Lung microvascular endothelial cell (primary cell): ENCODE measurements at regions not wholly inside any gene's neighbourhood (a gene's known extent, or its start where the extent isn't known, plus 50 kb on each side); places are given as distances from the start of the nearest gene placed in this dataset.

Source experiments
- DNase-seq, 2 donors: peaks; one replicate each; pipeline versions ENCODE4 v3.0.0 to v3.0.0-alpha.2; 2010; ENCODE audit warnings: low read depth in 2 of 2

DNA sequence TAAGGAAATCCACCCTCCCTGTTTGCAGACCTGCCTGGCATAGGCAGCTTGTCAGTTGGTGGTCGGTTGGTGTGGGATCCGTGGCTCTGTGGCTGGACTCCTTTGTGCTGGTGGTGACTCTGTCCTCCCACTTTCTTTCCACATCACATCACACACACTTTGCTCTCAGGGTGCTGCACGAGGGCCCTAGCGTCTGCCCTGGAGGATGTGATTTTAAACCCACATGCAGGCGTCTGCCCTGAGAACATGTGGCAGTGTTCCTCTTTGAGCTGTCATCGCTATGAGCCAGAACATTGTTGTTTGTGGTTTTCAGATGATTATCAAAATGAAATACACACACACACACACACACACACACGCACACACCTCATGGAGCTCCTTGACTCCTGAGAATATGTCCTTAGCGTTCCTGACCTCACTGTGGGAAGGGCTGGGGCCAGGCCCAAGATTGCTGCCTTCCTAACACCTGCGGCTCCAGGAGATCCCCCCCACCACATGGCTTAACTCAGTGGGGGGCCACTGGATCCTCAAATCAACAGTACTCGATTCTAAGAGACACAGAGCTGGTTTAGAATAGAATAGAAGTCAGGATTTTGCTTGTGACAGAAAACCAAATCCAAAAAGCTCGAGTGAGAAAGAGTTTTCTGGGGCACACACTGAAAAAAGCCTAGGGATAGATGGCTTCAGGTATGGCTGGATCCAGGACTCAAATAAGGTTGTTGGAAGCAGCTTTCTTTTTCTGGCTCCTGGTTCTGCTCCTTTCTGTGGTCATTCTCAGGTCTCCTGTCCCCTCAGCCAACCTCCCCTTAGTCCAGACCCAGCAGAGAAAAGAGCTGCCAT is 54.8 kb downstream of the RTP5 start:
- no peak for DNase-seq

- no peak for DNase-seq
These were observed 55.4 kb downstream of the RTP5 start for GRCh38 chr2:241924909-241925250.

DNA sequence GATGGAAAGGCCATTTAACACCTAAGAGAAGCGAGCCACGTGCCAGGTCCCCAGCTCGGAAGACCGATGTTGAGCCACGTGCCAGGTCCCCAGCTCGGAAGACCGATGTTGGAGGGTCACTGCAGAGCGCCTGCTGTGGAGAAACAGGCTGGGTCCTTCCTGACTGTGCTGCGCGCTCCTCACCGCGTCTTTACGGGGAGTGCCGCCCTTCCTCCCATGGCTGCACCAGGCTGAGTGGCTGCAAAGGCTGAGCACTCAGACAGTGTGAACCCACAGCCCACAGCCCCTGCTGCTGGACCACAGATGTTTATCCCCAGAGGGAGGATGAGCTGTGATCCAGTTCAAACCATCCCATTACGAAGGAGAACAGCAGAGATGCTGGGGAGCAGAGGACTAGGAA is 55.7 kb downstream of the RTP5 start:
- DNase-seq = no peak

GRCh38 chr2:241925821-241926441 is 56.4 kb downstream of the RTP5 start:
- DNase-seq = no peak

DNA sequence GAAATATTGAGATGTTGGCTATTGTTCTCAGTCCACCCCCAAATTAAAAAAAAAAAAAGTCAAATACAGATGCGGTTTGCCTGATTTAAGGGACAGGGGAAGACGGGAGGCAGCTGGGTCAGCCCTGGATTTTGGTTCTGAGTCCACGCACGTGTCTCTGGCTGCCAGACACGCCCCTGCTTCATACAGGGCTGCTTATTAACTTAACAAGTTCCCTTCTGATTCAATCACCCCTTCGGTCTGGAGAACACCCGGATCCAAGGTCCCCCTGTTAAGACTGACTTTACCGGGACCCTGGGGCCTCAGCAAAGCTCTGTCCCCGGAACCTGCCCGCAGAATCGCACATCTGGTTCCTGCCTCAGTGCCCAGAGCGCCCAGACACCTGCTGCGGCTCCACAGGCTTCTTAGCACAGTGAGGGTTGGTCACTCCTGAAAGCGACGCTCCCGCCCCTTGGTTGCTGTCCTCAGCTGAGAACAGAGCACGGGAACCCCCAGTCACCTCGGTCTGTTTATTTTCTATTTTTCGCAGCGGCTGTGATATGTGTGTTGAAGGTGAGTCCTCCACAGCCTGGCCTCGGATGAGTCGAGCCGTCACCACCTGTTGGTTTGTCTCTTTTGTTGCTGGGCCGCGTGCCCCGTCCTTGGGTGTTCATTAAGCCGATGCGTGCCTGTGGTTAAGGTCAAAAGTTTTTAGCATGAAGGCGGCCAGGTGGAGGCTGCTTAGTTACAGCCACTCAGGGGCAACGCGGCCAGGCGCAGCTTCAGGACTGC is 57.2 kb downstream of the RTP5 start:
- no peak for DNase-seq

DNA sequence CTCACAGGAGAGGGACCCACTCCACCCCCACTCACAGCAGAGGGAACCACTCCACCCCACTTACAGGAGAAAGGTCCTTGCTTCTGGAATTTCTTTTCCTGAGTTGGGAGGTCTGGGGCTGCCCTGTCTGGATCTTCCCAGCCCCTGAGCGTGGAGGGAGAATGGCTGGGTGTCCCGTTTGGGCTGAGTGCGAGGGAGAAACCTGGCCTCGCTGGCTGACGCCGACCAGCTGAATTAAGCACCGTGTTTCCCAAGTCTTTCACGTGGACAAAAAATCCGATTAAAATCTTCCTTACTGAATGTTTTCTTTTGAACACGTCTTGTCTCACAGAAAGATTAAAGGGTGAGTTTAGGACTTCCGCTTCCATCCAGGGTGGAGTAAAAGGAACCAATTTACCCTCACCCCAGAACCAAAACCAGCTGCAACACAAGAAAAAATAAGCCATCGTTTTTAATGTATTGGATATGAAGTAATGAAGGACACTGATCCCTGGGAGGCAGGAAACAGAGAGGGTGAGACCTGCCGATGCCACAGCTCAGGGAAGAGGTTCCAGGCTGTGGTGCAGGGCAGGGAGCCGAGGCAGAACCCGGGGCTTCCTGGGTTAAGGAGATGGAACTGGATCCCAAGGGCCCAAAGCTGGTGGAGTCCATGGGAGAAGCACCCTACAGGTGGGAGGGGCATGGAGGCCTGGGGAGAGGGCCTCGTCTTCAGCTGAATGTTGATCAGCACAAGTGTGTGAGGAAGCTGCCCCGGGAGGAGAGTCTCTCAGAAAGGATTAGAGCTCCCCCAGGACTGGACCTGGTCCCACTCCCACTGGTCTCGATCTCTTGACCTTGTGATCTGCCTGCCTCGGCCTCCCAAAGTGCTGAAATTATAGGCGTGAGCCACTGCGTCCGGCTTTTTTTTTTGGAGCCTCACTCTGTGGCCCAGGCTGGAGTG is 60.3 kb downstream of the RTP5 start:
- no peak for DNase-seq

- no peak for DNase-seq
These were observed 61.8 kb downstream of the RTP5 start for GRCh38 chr2:241931084-241931975.

- no peak for DNase-seq
These were observed 62.7 kb downstream of the RTP5 start for GRCh38 chr2:241931976-241932898.

- no peak for DNase-seq
These were observed 63.3 kb downstream of the RTP5 start for GRCh38 chr2:241932899-241933178.

DNA sequence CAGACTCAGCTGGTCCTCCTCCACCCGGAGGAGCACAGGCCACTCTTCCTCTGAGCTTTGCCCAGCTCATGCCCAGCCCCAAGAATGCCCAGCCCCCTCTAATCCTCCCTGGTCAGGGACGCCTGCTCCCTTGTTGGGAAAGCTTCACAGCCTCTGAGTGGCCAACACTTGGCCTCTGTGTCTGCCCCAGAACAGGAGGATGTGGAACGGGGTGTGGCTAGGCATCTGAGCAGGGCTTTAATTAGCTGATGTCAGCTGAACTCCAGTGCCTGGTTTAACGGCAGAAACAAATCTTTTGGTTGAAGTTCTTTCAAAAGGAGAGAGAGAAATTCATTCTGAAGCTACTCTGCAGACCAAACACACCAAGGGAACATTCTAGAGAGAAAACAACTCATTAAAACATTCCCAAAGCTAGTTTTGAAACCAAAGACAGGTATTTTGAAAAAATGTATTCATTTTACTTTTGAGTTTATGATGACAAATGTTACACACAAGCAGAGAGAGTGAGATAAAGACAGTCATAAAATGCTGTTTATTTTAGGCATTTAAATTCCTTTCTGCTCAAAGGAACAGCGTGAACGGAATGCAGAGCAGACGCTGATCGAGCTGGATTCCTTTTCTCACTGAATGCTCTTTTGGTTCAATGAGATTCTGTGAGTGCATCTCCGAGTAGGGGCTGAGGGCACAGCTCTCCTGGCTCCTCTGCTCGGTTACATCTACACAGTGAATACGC is 63.8 kb downstream of the RTP5 start:
- DNase-seq = no peak

GRCh38 chr2:241935314-241935713 is 65.8 kb downstream of the RTP5 start:
- DNase-seq = no peak

DNA sequence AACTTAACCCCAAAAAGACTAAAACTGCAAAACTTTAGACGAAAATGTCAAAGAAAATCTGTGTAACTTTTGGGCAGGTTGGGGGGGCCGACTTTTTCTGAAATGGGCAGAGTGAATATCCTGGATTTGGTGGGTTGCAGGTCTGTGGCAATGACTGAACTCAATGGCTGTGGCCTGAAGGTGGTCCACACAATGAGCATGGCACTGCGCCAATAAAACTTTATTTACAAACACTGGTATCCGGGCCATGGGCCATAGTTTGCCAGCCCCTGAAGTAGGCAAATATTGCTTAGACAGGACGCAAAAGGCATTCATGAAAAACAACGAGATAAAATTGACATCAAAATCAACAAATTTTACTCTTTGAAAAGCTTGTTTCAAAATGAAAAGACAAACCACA is 66.2 kb downstream of the RTP5 start:
- no peak for DNase-seq

GRCh38 chr2:241936457-241937133 is 67.1 kb downstream of the RTP5 start:
- DNase-seq = no peak

DNA sequence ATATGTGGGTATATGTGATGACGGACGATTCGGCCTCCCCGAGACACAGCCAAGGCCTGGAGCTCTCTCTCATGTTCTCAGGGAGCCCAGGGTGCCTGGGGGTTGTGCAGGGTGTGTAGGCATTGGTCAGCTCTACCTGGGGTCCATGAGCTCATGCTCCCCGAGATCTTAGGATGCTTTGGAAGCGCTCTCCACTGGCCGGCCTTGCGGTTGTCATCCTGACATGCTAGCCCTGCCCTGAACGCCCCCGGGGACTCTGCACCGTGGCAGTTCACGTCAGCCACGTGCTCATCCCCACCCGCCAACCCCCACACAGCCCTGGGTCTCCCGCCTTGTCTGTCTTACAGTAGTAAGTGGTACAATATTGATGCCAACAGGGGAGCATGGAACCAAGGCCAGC is 67.8 kb downstream of the RTP5 start:
- no peak for DNase-seq

DNA sequence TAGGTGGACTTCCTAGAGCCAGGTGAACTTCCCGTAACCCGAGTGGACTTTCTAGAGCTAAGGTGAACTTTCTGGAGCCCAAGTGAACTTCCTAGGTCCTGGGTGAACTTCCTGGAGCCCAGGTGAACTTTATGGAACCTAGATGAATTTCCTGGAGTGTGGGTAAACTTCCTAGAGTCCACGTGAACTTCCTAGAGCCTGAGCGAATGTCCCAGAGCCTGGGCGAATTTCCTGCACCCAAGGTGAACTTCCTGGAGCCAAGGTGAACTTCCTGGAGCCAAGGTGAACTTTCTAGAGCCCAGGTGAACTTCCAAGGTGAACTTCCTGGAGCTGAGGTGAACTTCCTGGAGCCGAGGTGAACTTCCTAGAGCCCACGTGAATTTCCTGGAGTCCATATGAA is 70.0 kb downstream of the RTP5 start:
- no peak for DNase-seq

GRCh38 chr2:241940329-241940728 is 70.8 kb downstream of the RTP5 start:
- DNase-seq = peak in 1 of 2 donors; percentile 17

DNA sequence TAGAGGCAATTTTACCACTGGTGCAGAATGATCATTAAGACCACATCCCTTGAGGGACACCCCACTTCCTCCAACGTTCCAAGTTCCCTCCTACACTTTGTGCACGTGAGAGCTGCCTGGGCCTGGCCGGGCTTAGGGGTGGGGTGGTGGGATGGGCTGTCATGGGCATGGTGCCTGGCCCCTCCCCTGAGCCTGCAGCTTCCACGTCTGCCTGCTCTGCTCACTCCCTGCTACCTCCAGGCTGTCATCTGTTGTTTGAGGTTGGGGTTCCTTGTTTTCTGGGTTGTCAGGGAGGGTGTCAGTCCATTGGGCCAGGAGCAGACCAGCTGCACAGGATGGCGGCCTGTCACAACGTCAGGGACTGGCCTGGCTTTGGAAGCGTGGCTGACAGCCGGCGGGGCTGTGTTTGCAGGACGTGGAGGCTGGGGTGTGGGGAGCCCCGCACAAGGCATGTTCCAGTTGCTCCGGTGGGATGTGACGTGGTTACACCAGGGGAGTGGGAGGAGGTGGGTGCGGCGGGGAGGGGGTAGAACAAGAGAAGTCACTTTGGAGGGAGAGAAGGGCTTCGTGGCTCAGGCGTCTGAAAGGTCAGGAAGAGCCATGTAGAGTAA is 72.3 kb downstream of the RTP5 start:
- DNase-seq = no peak
